Gastrocnemius medialis (tissue), 4 donors: ENCODE measurements at regions not wholly inside any gene's neighbourhood (a gene's known extent, or its start where the extent isn't known, plus 50 kb on each side); places are given as distances from the start of the nearest gene placed in this dataset.

ENCODE experiments used
- ATAC-seq, 2 donors: fragments of 150-250 bp; one replicate each; pipeline ENCODE4 v1.9.1; 2016
- DNase-seq, 2 donors: peaks; one replicate each; pipeline ENCODE4 v3.0.0-alpha.2; 2019
- H3K27ac ChIP-seq, 4 donors: fragments of 200-600 bp; sonication (generic); 1 replicate in 1 of 4; 2 replicates in 3 of 4; pipeline ENCODE4 v1.5.1; 2016 to 2018; ENCODE audit warnings: mild to moderate bottlenecking in 2 of 4, moderate library complexity in 1 of 4
- H3K27me3 ChIP-seq, 3 donors: fragments of 200-600 bp; sonication (generic) in 2 of 3; 1 replicate in 1 of 3; 2 replicates in 2 of 3; pipeline versions ENCODE4 v1.5.1 to v1.6.0; 2016 to 2019; ENCODE audit warnings: mild to moderate bottlenecking in 1 of 3, moderate library complexity in 1 of 3
- H3K36me3 ChIP-seq, 2 donors: fragments of 200-600 bp; sonication (generic) in 1 of 2; one replicate each; pipeline ENCODE4 v1.5.1; 2017 to 2018
- H3K4me1 ChIP-seq, 2 donors: fragments of 200-600 bp; sonication (generic) in 1 of 2; one replicate each; pipeline ENCODE4 v1.5.1; 2016 to 2017; ENCODE audit warnings: mild to moderate bottlenecking in 2 of 2
- H3K4me3 ChIP-seq, 4 donors: fragments of 200-600 bp; sonication (generic) in 3 of 4; 1 replicate in 1 of 4; 2 replicates in 3 of 4; pipeline ENCODE4 v1.5.1; 2016 to 2019; ENCODE audit warnings: mild to moderate bottlenecking in 2 of 4
- H3K9me3 ChIP-seq, 3 donors: fragments of 200-600 bp; sonication (generic) in 2 of 3; 1 replicate in 1 of 3; 2 replicates in 2 of 3; pipeline ENCODE4 v1.5.1; 2016 to 2019
- POLR2A ChIP-seq, 2 donors: fragments of 450-650 bp; IDR thresholded peaks; one replicate each; pipeline ENCODE4 v1.6.1; 2017; ENCODE audit warnings: antibody characterized with exemption in 2 of 2, mild to moderate bottlenecking in 2 of 2, moderate library complexity in 2 of 2
- in situ Hi-C, 4 donors: fragments of 200-750 bp; cut with MboI; loops; one replicate each; pipeline versions ENCODE4 v1.15.0 to v1.8.0; 2017; ENCODE audit warnings: low sequenced_read_pairs in 4 of 4
- intact Hi-C: fragments of 100-400 bp; cut with DNase I; formaldehyde crosslinking; loops from one replicate; pipeline ENCODE4 v1.15.1; 2023; ENCODE audit warnings: low total_unique reads
- TF ChIP-seq, protein P1 (sequence below), 5 experiments: fragments of 450-650 bp in 3 of 5; fragments of 200-600 bp in 2 of 5; sonication (generic) in 2 of 5; IDR thresholded peaks in 4 of 5; conservative IDR thresholded peaks in 1 of 5; 1 replicate in 4 of 5; 2 replicates in 1 of 5; pipeline ENCODE4 v1.5.1; 2016 to 2019; ENCODE audit warnings: antibody characterized with exemption in 5 of 5, mild to moderate bottlenecking in 3 of 5, moderate library complexity in 3 of 5

DNA sequence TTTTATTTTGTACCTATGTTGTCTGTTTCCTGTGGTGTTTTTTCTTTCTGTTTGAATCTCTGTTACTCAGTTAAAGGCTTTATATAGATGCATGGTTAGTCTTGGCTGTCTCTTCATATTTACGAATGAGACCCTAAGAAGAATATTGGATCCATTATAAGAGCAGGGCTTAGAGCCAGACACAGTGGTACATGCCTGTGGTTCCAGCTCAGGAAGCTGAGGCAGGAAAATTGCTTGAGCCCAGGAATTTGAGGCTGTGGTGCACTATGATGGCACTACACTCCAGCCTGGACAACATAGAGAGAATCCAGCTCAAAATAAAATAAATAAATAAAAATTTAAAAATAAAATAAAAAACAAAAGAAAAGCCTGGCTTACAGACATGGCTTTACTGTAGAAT, 211.1 kb downstream of the SOD2 start:
- Histone ChIP-seq H3K4me1 (no peaks in the 10 kb centered on the region), H3K36me3 (no peaks in the 10 kb centered on the region), H3K27ac (no peak overlapping the region), H3K4me3 (no peak overlapping the region), H3K27me3 (no peaks in the 10 kb centered on the region), H3K9me3 (no peaks in the 10 kb centered on the region)
- in situ Hi-C loops (no loop called here), intact Hi-C loops (no loop called here)
- ATAC-seq (no peak), DNase-seq (no peak)
- no peak for TF ChIP-seq POLR2A (IDR thresholded peaks at IDR 0.05)
- TF ChIP-seq, protein P1, sequence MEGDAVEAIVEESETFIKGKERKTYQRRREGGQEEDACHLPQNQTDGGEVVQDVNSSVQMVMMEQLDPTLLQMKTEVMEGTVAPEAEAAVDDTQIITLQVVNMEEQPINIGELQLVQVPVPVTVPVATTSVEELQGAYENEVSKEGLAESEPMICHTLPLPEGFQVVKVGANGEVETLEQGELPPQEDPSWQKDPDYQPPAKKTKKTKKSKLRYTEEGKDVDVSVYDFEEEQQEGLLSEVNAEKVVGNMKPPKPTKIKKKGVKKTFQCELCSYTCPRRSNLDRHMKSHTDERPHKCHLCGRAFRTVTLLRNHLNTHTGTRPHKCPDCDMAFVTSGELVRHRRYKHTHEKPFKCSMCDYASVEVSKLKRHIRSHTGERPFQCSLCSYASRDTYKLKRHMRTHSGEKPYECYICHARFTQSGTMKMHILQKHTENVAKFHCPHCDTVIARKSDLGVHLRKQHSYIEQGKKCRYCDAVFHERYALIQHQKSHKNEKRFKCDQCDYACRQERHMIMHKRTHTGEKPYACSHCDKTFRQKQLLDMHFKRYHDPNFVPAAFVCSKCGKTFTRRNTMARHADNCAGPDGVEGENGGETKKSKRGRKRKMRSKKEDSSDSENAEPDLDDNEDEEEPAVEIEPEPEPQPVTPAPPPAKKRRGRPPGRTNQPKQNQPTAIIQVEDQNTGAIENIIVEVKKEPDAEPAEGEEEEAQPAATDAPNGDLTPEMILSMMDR (IDR thresholded peaks at IDR 0.05 in 4 of 5, conservative IDR thresholded peaks at IDR 0.05 in 1 of 5) = no peak

DNA sequence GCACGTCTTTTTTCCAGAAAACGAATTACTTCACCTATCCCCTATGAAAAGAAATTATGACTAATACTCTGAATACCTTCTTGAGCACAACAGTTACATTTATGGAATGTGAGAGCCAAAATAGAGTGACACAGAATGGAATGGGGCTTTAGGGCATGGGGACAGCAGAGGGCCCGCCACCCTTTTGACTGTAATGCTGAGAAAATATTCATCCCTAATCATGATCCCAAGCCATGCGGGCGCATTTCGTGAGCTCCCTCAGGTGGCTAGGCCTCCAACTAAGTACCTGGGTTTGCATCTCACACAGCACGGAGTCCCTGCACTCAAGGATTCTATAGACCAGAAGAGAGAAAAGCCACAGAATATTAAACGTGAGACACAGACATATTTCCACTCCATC, 212.6 kb downstream of the SOD2 start:
- Histone ChIP-seq H3K4me3 (no peak overlapping the region), H3K4me1 (no peaks in the 10 kb centered on the region), H3K9me3 (no peaks in the 10 kb centered on the region), H3K27ac (no peak overlapping the region), H3K36me3 (no peaks in the 10 kb centered on the region), H3K27me3 (no peaks in the 10 kb centered on the region)
- no peak for ATAC-seq
- TF ChIP-seq POLR2A (IDR thresholded peaks at IDR 0.05) = no peak
- TF ChIP-seq, protein P1 (IDR thresholded peaks at IDR 0.05 in 4 of 5, conservative IDR thresholded peaks at IDR 0.05 in 1 of 5) = no peak
- in situ Hi-C loops (no loop called here), intact Hi-C loops (no loop called here)
- DNase-seq = no peak

GRCh38 chr6:159479146-159479545, 213.9 kb downstream of the SOD2 start:
- Histone ChIP-seq H3K4me3 (no peak overlapping the region), H3K27me3 (no peaks in the 10 kb centered on the region), H3K36me3 (no peaks in the 10 kb centered on the region), H3K9me3 (no peaks in the 10 kb centered on the region), H3K27ac (no peak overlapping the region), H3K4me1 (no peaks in the 10 kb centered on the region)
- TF ChIP-seq, protein P1 (IDR thresholded peaks at IDR 0.05 in 4 of 5, conservative IDR thresholded peaks at IDR 0.05 in 1 of 5) = no peak
- no peak for TF ChIP-seq POLR2A (IDR thresholded peaks at IDR 0.05)
- ATAC-seq (no peak), DNase-seq (no peak)
- in situ Hi-C loops (no loop called here), intact Hi-C loops (no loop called here)

DNA sequence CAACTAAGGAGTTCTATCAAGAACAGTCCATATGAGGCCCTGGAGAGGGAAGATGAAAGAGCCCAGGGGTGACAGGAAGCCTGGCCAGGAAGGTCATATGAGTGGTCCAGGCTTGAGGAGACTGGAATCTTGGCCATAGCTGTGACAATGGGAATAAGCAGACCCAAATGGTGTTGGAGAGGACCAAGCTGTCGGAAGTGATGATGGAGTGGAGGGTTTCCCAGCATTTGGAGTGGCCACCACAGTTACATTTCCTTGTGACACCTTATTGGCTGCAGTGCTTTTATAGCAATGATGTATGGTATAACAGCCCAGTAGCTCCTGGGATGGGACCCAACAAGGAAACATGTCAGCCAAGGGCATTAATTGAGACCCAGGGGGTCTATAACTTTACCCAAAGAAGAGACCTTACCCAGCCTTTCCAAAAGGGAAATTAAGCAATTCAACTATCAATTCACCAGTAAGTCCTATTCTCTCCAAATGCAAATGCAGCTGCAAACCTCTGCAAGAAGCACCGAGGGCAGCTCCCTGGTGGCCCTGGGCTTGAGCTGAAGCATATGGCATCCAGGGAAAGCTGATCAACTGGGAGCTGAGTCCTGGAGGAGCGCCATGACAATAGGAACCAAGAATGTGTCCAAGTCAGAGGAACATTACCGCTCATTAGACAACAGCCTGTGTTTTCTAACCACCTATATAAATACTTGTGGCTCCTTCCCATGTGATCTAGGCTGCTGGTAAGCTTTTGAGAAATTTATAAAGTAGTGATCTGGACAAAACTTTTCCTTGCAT, 219.4 kb downstream of the SOD2 start:
- H3K36me3 ChIP-seq = no peaks in the 10 kb centered on the region
- intact Hi-C loops (no loop called here), in situ Hi-C loops (no loop called here)
- TF ChIP-seq POLR2A (IDR thresholded peaks at IDR 0.05) = no peak
- TF ChIP-seq, protein P1 (IDR thresholded peaks at IDR 0.05 in 4 of 5, conservative IDR thresholded peaks at IDR 0.05 in 1 of 5) = no peak
- no peak overlapping the region for H3K4me3 ChIP-seq
- H3K9me3 ChIP-seq = no peaks in the 10 kb centered on the region
- H3K4me1 ChIP-seq = no peaks in the 10 kb centered on the region
- no peak overlapping the region for H3K27ac ChIP-seq
- ATAC-seq (no peak), DNase-seq (no peak)
- H3K27me3 ChIP-seq = no peaks in the 10 kb centered on the region

DNA sequence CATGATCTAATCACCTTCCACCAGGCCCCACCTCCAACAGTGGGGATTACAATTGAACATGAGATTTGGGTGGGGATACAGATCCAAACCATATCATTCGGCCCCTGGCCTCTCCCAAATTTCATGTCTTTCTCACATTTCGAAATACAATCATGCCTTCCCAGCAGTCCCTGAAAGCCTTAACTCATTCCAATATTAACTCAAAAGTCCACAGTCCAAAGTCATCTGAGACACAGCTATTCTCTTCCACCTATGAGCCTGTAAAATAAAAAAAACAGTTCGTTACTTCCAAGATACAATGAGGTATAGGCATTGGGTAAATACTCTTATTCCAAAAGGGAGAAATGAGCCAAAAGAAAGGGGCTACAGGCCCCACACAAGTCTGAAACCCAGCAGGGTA, 222.6 kb downstream of the SOD2 start:
- ATAC-seq = no peak
- no peaks in the 10 kb centered on the region for H3K9me3 ChIP-seq
- no peak for TF ChIP-seq POLR2A (IDR thresholded peaks at IDR 0.05)
- TF ChIP-seq, protein P1 (IDR thresholded peaks at IDR 0.05 in 4 of 5, conservative IDR thresholded peaks at IDR 0.05 in 1 of 5) = no peak
- no peak for DNase-seq
- intact Hi-C loops (no loop called here), in situ Hi-C loops (no loop called here)
- no peaks in the 10 kb centered on the region for H3K4me1 ChIP-seq
- H3K4me3 ChIP-seq = no peak overlapping the region
- H3K27me3 ChIP-seq = no peaks in the 10 kb centered on the region
- H3K36me3 ChIP-seq = no peaks in the 10 kb centered on the region
- no peak overlapping the region for H3K27ac ChIP-seq
